Heart left ventricle (tissue), 16 donors: ENCODE measurements at regions not wholly inside any gene's neighbourhood (a gene's known extent, or its start where the extent isn't known, plus 50 kb on each side); places are given as distances from the start of the nearest gene placed in this dataset.

Experiments
- ATAC-seq, 4 donors: fragments of 200-7000 bp; cut with Tn5 transposase; one replicate each; pipeline ENCODE4 v1.9.1; 2020 to 2022; ENCODE audit warnings: moderate library complexity in 4 of 4, mild to moderate bottlenecking in 3 of 4, moderate number of reproducible peaks in 1 of 4
- DNase-seq, 5 donors: peaks; one replicate each; pipeline ENCODE4 v3.0.0-alpha.2; 2020
- H3K27ac ChIP-seq, 12 donors: fragments of 200-600 bp; sonication (generic) in 4 of 12; one replicate each; pipeline versions ENCODE4 v1.5.0 to v1.8.0; 2016 to 2022; ENCODE audit warnings: mild to moderate bottlenecking in 2 of 12
- H3K27me3 ChIP-seq, 9 donors: fragments of 200-600 bp; sonication (generic) in 2 of 9; one replicate each; pipeline versions ENCODE4 v1.5.1 to v1.8.0; 2016 to 2022; ENCODE audit warnings: mild to moderate bottlenecking in 3 of 9
- H3K36me3 ChIP-seq, 9 donors: fragments of 200-600 bp; sonication (generic) in 2 of 9; one replicate each; pipeline versions ENCODE4 v1.5.0 to v1.8.0; 2018 to 2022; ENCODE audit warnings: mild to moderate bottlenecking in 2 of 9
- H3K4me1 ChIP-seq, 12 donors: fragments of 200-600 bp; sonication (generic) in 4 of 12; one replicate each; pipeline versions ENCODE4 v1.5.0 to v1.8.0; 2016 to 2022; ENCODE audit warnings: mild to moderate bottlenecking in 3 of 12
- H3K4me3 ChIP-seq, 12 donors: fragments of 200-600 bp; sonication (generic) in 4 of 12; one replicate each; pipeline versions ENCODE4 v1.5.0 to v1.8.0; 2017 to 2022; ENCODE audit warnings: mild to moderate bottlenecking in 9 of 12, moderate library complexity in 4 of 12
- H3K9me3 ChIP-seq, 12 donors: fragments of 200-600 bp; sonication (generic) in 4 of 12; one replicate each; pipeline versions ENCODE4 v1.5.0 to v1.8.0; 2016 to 2022; ENCODE audit warnings: mild to moderate bottlenecking in 1 of 12
- POLR2A ChIP-seq, 2 donors: fragments of 450-650 bp; IDR thresholded peaks; one replicate each; pipeline ENCODE4 v1.6.1; 2017; ENCODE audit warnings: antibody characterized with exemption in 2 of 2, mild to moderate bottlenecking in 2 of 2, moderate library complexity in 2 of 2
- WGBS, 4 donors: extraction: QIAGEN DNeasy Blood & Tissue Kit in 2 of 4; methylation state at CpG; one replicate each; pipeline versions ENCODE4 v1.1.5 to v1.1.7; 2013 to 2018; 5-methylcytosine and 5-hydroxymethylcytosine counted together
- intact Hi-C, 10 donors: fragments of 100-400 bp; cut with DNase I; formaldehyde crosslinking; loops; one replicate each; pipeline versions ENCODE4 v1.11.1 to v1.14.2; 2022
- TF ChIP-seq, protein P1 (sequence below), 12 donors: fragments of 200-600 bp; sonication (generic) in 4 of 12; IDR thresholded peaks; one replicate each; pipeline versions ENCODE4 v1.5.0 to v1.8.0; 2018 to 2022; ENCODE audit warnings: antibody characterized with exemption in 12 of 12, mild to moderate bottlenecking in 5 of 12
- donor health status: ischemic (EF 13 %, LVEDD 7.1; RV severe dilation, severe dysfunction).
- donor health status: healthy with polysubstance abuse.
- donor health status: DM: no; HTN: yes; CAD: no.
- donor health status: DM: no; HTN: no; CAD: no.
- donor health status: ischemic (EF 25% LVEDD 6.9; RV normal size, moderate dysfunction).
- donor health status: ischemic (EF 25% LVEDD 5.7; RV mildly dilated, moderate dysfunction).
- donor health status: healthy.
- donor health status: DM: yes; HTN: yes; CAD: no.
- donor health status: ischemic (EF 35%, LVEDD 5.7; RV mildly dilated, moderate dysfunction).
- donor health status: nonischemic (EF 11% LVEDD 7.7; RV severe dilation, severe dysfunction).
- donor health status: DM: yes; HTN: yes; CAD: no.
- donor health status: PGD.
- donor health status: ischemic (EF 29% LVEDD 5.4; RV normal size, mild dysfunction).
- donor health status: nonischemic (EF 23%, LVEDD 6.1; RV moderate dilation, normal function).

GRCh38 chr3:117105686-117106085 is 396.1 kb downstream of the TUSC7 start:
- H3K4me3 ChIP-seq, result no peak overlapping the region
- TF ChIP-seq POLR2A (IDR thresholded peaks at IDR 0.05), result no peak
- TF ChIP-seq, protein P1, sequence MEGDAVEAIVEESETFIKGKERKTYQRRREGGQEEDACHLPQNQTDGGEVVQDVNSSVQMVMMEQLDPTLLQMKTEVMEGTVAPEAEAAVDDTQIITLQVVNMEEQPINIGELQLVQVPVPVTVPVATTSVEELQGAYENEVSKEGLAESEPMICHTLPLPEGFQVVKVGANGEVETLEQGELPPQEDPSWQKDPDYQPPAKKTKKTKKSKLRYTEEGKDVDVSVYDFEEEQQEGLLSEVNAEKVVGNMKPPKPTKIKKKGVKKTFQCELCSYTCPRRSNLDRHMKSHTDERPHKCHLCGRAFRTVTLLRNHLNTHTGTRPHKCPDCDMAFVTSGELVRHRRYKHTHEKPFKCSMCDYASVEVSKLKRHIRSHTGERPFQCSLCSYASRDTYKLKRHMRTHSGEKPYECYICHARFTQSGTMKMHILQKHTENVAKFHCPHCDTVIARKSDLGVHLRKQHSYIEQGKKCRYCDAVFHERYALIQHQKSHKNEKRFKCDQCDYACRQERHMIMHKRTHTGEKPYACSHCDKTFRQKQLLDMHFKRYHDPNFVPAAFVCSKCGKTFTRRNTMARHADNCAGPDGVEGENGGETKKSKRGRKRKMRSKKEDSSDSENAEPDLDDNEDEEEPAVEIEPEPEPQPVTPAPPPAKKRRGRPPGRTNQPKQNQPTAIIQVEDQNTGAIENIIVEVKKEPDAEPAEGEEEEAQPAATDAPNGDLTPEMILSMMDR (IDR thresholded peaks at IDR 0.05), result no peak
- H3K4me1 ChIP-seq, result no peaks in the 10 kb centered on the region
- ATAC-seq, result no peak
- no peak overlapping the region for H3K27ac ChIP-seq
- no peaks in the 10 kb centered on the region for H3K36me3 ChIP-seq
- DNase-seq, result no peak
- no peaks in the 10 kb centered on the region for H3K9me3 ChIP-seq
- 55 to 66% (median 64%) methylated on average over 5 of the region's 5 CpGs for WGBS, 4 donors
- intact Hi-C loops, result no loop called here
- no peaks in the 10 kb centered on the region for H3K27me3 ChIP-seq

- no peaks in the 10 kb centered on the region for H3K27me3 ChIP-seq
- no peak overlapping the region for H3K27ac ChIP-seq
- WGBS, 4 donors, result 76 to 82% (median 79%) methylated on average over 2 of the region's 2 CpGs
- intact Hi-C loops, result no loop called here
- no peaks in the 10 kb centered on the region for H3K4me1 ChIP-seq
- H3K36me3 ChIP-seq, result no peaks in the 10 kb centered on the region
- DNase-seq (no peak), ATAC-seq (no peak)
- H3K9me3 ChIP-seq, result no peaks in the 10 kb centered on the region
- no peak overlapping the region for H3K4me3 ChIP-seq
- no peak for TF ChIP-seq POLR2A (IDR thresholded peaks at IDR 0.05)
- TF ChIP-seq, protein P1 (IDR thresholded peaks at IDR 0.05), result no peak
Observed at GRCh38 chr3:117106396-117106795, 396.8 kb downstream of the TUSC7 start.

DNA sequence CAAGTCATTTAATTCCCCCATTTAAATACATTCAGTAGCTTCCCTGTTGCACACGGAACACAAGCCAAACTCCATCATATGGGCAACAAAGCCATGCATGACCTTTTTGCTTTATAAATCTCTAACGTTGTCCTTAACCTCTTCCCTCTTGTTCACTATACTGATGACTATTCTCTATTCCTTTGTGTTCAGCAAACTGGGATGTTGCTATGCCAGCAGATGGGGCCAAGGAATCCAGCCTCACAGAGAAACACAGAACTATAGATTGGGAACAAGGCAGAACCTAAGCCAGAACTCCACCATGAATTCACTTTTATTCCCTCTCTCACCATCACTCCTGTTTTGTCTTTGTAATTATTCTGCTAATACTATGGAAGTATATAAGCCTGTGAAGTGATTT is 398.4 kb downstream of the TUSC7 start:
- DNase-seq (no peak), ATAC-seq (no peak)
- intact Hi-C loops, result no loop called here
- TF ChIP-seq, protein P1 (IDR thresholded peaks at IDR 0.05), result no peak
- no peak for TF ChIP-seq POLR2A (IDR thresholded peaks at IDR 0.05)
- Histone ChIP-seq H3K4me1 (no peaks in the 10 kb centered on the region), H3K4me3 (no peak overlapping the region), H3K36me3 (no peaks in the 10 kb centered on the region), H3K9me3 (no peaks in the 10 kb centered on the region), H3K27ac (no peak overlapping the region), H3K27me3 (no peaks in the 10 kb centered on the region)
- WGBS, 4 donors, result 76 to 80% (median 79%) methylated on average over 2 of the region's 2 CpGs

DNA sequence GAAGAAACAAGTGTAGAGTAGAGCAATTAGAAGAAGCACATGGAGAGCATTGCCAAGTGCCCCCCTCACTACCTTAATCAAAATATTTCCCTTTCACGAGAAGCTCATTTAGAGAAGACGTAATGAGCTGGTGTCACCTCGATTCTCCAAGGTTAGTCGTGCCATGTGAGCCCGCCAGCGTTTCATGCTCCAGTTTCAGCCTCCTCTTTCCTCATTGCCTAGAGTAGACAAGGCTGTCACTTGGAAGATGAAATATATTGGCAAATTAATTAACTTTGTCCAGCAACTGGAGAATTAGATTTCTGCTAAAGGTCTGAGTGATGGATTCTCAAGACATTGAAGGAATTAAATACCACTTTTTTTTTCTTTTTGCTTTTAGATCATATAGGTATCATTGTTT is 399.6 kb downstream of the TUSC7 start:
- ATAC-seq (no peak), DNase-seq (no peak)
- Histone ChIP-seq H3K4me1 (no peaks in the 10 kb centered on the region), H3K27me3 (no peaks in the 10 kb centered on the region), H3K27ac (no peak overlapping the region), H3K9me3 (no peaks in the 10 kb centered on the region), H3K36me3 (no peaks in the 10 kb centered on the region), H3K4me3 (no peak overlapping the region)
- WGBS, 4 donors, result 71 to 92% (median 82%) methylated on average over 6 of the region's 6 CpGs
- intact Hi-C loops, result no loop called here
- TF ChIP-seq POLR2A (IDR thresholded peaks at IDR 0.05), result no peak
- TF ChIP-seq, protein P1 (IDR thresholded peaks at IDR 0.05), result no peak
